ENCODE measurements at regions not wholly inside any gene's neighbourhood (a gene's known extent, or its start where the extent isn't known, plus 50 kb on each side); places are given as distances from the start of the nearest gene placed in this dataset.

DNA sequence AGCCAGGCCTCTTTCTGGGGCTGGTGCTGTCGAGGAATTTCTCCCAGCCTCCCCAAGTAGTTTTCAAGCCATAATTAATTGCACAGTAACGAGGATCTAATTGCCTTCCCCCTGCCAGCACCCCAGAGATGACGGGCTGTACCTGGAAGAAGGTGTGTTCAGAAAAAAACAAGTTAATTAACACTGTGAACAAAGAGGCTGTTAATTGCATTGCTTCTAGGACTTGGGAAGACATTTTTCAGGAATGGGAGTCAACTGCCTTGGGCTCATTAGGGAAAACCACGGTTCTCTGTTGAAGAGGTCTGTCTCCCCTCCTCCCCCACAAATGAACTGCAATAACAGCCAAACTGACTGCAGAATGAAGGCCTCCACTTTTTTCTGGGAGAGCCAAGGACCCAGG, 176.7 kb downstream of the CCT6B start:
- TF ChIP-seq EZH2 (IDR thresholded peaks at IDR 0.05; ENCODE audit: low read depth, unreplicated experiment) = no peak
- TF ChIP-seq CREB1 (CRISPR knock-in tag; IDR thresholded peaks at IDR 0.05; ENCODE audit: low read depth) = no peak
- TF ChIP-seq, protein P1, sequence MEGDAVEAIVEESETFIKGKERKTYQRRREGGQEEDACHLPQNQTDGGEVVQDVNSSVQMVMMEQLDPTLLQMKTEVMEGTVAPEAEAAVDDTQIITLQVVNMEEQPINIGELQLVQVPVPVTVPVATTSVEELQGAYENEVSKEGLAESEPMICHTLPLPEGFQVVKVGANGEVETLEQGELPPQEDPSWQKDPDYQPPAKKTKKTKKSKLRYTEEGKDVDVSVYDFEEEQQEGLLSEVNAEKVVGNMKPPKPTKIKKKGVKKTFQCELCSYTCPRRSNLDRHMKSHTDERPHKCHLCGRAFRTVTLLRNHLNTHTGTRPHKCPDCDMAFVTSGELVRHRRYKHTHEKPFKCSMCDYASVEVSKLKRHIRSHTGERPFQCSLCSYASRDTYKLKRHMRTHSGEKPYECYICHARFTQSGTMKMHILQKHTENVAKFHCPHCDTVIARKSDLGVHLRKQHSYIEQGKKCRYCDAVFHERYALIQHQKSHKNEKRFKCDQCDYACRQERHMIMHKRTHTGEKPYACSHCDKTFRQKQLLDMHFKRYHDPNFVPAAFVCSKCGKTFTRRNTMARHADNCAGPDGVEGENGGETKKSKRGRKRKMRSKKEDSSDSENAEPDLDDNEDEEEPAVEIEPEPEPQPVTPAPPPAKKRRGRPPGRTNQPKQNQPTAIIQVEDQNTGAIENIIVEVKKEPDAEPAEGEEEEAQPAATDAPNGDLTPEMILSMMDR (conservative IDR thresholded peaks at IDR 0.05; ENCODE audit: low read depth in 2 of 2) = no peak
